Dermis blood vessel endothelial cell (primary cell): ENCODE measurements at regions not wholly inside any gene's neighbourhood (a gene's known extent, or its start where the extent isn't known, plus 50 kb on each side); places are given as distances from the start of the nearest gene placed in this dataset.
"Not testable (repeated sequence)": the region's sequence is repeated elsewhere in the genome, so short reads cannot be mapped to it uniquely, and the experiment has no call there.

Experiments used
- DNase-seq: peaks from one replicate; pipeline ENCODE4 v3.0.0; 2010

DNA sequence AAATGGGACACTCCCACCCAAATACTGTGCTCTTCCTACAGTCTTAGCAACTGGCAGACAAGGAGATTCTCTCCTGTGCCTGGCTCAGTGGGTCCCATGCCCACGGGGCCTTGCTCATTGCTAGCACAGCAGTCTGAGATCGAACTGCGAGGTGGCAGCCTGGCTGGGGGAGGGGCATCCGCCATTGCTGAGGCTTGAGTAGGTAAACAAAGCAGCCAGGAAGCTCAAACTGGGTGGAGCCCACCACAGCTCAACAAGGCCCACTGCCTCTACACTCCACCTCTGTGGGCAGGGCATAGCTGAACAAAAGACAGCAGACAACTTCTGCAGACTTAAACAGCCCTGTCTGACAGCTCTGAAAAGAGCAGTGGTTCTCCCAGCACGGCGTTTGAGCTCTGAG lies 174.8 kb downstream of the COL12A1 start:
- DNase-seq: not testable (repeated sequence)

DNA sequence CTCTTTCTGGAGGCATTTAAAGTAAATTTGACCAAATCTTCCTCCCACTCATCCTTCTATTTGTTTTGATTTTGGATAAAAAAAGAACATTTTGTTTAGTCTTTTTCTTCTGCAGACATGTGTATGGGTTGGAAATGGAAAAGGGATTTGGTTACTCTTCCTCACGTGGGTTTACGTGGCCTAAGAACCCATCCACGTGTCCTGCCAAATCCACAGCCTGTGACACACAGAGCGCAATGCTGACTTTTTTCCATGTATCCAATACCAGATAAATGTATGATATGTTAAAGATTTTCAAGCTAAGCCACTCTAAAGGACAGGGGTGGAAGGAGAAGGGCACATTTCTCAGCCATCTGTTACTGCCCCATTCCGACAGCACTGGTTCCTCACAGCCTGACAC lies 176.5 kb downstream of the COL12A1 start:
- DNase-seq: no peak

DNA sequence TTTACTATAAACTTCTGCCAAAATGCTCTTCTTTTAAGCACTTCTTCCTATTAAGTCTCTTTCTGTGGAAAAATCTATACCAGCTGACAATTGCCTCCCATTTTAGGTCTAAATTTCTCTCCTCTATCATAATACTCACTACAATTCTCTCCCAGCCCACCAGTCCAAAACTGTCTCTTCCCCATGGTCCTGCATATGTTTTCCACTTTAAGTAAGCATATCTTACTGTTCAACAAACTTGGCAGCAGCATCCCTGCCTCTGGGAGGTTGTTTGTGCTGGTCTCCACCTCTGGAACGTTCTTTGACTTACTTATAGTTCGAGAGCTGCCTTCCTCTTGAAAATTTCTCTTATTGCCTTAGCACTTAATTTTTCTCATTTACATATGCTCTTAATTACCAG lies 180.5 kb downstream of the COL12A1 start:
- no peak for DNase-seq

DNA sequence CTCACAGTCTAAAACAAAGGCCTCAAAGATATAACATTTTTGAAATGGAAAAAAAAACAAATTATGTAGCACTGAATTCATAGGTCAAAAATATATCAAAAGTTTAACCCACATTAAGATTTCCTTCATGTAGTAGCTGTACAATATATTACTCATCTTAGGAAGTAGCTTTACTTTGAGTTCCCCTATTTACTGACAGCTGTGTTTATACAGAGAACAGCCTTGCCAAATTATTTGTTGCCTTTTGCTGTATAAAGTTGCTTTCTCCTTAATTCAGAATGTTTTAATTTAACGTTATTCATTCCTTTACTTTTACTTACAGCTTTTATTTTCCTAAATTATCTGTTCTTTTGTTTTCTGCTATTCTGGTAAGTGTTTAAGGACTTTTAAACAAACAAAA lies 181.0 kb downstream of the COL12A1 start:
- peak; percentile 20 for DNase-seq

DNA sequence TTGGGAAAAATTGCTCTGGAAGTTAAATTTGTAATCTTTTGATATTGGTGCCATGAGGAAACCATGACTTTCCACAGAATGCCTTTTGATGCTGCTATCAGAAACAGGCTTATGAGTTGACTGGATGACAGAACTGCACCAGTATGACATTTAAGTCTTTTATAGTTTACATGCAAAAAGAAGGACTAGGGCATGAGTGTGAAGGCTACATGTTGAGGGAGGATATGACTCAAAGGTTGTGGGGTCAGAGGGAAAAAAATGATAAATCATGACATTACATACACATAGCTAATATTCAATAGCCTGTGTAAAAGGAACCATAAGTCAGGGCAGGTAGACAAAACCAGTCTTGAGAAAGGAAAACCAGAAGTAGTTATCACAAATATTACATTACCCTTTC lies 182.2 kb downstream of the COL12A1 start:
- DNase-seq: peak; percentile 5

DNA sequence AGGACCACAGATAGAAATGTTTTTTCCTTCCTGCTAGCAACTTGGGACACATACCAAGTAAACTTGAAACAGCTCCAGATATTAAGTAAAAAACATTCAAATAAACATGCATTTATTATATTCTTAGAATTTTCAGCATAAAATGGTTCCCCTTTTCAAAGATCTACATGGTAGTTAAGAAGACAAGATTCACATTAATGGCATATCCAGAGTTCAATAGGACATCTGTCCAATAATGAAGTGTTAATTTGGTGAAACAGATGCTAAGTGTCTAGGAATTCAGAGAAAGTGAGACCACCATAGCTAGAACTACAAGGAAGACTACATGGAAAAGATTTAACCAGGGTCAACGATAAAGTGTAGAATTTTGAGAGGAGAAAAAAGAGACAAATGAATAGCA lies 184.9 kb downstream of the COL12A1 start:
- no peak for DNase-seq

DNA sequence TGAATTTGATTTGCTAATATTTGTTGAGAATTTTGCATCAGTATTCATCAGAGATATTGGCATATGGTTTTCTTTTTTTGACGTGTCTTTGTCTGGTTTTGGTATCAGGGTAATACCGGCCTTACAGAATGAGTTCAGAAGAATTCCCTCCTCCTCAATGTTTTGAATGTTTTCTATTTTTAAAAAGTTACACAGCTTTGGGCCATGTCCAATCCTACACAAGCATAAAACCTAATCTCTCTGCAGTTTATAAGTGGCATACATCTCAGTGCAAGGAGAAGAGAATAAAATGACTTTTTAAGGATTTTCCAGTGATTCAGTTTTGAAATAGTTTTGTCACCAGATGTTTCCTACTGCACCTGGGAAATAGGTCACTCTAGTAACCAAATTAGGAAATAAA lies 185.5 kb downstream of the COL12A1 start:
- no peak for DNase-seq

DNA sequence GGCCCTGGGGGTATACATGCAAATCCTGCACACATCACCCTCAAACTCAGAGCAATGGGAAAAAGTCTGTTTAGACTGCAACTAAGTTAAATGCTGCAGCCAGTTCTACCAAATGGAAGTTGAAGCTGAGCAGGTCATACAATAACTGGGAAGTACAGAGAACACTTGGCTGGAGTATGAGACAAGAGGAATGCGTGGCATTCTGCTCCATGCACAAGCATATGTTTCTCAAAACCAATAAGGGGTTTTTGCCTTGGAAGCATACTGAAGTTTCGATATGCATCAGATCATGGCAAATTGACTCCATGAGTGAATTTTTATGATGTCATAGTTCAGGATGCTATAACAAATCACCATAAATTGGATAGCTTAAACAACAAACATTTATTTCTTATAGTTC lies 193.8 kb downstream of the COL12A1 start:
- DNase-seq: no peak

DNA sequence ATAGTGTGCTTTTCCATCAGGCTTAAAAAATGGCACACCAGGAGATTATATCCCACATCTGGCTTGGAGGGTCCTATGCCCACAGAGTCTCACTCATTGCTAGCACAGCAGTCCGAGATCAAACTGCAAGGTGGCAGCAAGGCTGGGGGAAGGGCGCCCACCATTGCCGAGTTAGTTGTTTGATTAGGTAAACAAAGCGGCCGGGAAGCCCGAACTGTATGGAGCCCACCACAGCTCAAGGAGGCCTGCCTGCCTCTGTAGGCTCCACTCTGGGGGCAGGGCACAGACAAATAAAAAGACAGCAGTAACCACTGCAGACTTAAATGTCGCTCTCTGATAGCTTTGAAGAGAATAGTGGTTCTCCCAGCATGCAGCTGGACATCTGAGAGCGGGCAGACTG lies 201.9 kb downstream of the COL12A1 start:
- DNase-seq: not testable (repeated sequence)

DNA sequence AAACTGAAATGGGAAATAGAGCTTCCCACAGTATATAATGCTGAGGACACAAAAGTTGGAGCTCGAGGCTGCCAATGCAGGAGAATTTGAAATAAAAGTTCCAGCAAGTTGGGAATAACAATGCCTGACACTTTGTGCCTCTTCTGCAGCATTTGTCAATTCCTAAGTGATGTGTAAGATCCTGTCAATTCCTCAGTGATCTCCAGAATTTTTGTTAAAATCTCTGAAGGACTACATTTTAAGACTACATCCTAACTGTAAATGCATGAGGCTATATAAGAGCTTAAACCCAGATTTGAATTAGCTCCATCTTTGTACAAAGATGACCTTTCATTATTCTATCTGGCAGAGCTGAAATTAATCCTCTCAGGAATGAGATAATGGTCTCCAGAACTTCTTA lies 208.2 kb downstream of the COL12A1 start:
- DNase-seq: no peak

DNA sequence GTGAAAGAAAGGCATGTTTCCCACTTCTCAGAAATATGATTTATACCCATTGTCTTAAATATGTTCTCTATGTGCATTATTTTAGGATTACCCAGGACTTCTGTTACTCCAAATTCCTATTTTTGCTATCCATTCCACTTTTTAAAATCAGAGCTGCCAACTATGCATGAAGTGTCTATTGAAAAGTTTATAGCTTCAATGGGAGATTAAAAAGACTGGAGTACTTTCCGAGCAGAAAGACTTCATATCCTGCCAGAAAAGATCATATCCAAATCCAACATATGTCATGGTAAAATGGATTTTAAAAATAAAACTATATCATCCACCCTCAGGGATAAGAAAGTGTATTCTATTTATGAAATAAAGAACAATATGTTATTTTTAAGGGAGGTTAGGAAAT lies 212.7 kb downstream of the COL12A1 start:
- DNase-seq: no peak

DNA sequence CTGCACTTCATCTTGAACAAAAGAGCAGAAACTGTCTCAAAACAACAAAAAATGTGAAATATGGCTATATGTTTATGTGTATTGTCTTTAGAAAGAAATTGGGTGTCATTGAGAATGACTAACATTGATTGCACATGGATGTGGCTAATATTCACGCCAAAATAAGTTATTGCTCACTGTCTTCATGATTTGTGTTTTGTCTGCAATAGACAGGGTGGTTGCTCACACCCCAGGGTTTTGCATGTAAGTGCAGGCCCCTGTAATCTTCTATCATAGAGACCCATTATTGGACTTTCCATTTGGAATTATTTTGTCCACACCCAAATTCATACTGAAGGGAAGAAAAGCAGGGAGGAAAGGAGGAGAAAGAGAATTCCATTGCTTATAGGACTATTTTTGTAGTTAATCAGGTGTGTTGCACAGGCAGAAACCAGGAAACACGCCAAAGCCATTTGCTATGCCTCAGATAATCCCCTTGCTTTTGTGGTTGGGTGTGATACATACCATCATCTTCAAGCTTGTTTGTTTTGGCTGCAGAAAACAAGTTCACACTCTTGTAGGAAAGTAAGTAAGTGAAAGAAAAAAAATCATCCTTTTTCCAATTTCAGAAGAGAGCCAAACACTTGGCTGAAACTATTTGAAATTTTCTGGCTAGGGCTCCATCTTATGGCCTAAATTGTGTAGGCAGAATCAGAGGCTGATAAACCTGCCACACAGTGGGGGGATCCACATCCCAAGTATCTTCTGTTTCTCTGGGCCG lies 214.1 kb downstream of the COL12A1 start:
- no peak for DNase-seq

DNA sequence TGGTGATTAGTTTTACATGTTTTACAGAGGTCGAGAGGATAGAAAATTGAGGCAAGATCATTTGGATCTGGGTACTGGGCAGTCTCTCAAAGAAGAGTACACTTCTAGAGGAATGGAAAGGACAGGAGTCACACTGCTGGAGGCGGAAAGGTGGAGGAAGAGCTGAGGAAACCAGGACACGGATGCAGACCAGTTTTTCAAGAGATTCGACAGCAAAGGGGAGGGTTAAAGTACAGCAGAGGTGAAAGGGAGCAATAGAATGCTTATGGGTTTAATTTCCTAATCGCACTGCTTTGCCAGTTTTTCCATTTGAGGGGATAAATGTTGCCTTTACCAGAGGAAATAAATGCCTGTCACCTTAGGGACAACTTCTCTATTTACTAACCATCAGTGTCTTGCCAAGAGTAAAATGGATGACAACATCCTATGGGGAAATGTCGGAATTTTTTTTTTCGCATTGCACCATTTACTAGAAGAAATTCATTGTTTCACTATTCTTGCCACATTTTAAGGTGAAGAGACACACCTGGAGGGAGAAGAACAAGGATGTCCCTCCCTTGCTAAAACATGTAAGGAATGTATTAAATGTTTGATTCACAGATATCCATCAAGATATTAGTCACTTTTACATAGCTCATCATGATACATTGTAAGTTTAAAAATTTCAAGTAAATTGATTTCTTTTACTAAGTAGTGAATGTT lies 226.6 kb downstream of the COL12A1 start:
- no peak for DNase-seq

DNA sequence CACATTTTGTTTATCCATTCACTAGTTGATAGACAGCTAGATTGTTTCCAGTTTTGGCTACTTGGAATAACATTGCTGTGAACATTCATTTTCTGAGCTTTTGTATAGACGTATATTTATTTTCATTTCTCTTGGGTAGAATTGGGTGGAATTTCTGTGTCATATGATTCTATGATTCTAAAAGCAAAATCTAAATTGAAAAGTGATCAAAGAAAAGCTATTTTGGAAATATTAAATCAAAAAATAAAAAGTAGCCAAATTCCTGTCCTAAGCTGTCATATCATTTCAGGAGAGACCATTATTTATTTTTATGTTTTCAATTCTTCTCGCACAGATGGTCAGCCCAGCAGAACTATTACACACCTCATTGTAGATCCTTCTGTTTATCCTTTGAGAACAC lies 229.2 kb downstream of the COL12A1 start:
- no peak for DNase-seq

DNA sequence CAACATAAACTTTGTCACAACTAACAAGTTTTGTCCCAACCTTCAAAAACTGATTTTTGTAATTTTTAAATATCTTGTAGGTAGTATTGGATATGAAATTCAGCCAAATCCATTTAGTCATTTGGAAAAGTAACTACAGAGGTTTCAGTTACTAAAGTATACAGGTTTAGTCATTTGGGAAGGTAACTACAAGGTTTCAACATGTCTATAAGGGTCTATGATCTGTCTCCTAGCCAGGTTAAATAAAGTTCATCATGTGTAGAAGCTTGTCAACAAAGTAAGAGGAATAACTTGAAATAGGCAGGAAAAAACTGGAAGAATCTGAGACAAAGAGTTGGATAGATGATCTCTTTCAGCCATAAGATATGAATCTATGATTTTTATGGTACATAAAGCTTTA lies 229.8 kb downstream of the COL12A1 start:
- DNase-seq: no peak

DNA sequence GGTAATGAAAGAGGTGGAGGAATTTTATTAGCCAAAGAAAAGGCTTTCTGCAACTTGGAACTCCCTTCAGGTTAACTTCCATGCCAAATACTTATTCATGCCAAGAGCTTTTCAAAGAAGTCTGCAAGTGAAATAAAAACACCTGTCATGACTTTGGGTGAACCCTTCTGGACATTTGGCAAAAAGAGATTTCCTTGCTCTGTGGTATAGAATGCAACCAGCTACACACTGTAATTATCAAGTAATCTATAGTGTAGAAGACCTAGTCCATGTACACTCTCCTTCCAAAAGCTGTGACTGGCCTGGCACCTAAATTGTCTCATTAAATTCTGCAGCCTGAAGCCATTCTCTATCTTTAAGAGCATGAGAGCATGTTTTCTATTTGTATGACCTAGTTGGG lies 232.3 kb downstream of the COL12A1 start:
- no peak for DNase-seq

DNA sequence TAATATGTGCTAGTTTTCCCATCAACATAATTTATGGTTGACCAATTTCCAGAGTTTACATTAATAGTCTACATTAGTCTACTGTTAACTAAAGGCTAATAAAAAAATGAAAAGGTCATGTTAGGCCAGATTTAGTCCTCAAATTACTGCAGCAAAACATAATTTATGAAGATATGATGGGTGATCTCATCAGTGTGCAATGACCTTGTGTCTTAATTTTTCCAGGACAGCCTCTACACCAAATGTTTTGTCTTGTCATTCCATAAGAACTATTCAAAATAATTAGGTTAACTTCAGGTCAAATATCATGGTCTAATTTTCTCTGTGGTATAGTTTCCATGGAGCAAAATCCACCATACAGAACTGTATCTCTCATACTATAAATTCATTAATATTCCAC lies 234.2 kb downstream of the COL12A1 start:
- no peak for DNase-seq

DNA sequence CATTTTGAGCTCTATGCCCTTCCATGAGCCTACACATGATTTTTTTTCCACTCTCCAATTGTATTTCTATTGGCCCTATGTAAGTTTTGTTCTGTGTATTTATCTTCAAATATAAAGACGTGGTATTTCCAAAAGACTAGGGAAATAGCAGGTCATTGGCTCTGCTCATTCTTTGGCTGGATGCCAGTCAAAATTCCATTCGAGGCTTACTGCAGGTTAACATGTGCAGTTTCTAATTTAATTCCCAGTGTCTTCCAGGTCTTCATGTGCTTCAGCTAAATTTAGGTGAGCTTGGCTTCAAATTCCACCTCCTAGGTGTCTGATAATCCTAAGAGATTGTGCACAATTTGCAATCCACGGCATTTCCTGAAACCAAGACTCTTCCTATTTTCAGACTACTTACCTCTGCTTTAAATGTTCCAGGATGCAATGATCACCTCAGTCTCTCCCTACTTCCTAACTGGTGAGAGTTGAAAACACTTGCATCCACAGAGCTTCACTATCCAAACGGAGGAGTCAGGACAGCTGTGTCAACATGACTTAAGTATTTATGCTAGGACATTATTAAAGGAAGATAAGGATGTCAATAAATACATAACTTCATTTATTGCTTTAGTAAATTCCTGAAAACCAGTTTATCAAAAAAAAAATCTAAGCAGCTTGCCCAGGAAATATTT lies 236.1 kb downstream of the COL12A1 start:
- peak; percentile 21 for DNase-seq

DNA sequence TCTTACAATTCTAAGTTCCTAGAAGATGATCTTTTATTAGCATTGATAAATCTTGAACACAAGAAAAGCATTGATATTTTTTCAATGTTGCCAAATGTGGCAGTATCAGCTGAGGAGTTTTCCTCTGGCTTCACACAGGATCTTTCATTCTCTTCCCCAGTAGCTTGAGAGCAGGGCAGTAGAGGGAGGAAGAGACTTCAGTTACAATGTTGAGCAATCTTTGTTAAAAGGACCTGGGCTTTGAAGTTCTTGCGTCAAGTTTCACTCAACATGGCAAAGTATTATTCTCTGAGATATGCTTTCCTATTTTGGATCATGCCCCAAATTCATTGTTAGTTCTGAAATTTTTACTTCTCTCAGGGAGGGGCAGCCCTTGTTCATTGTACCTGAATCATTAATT lies 238.0 kb downstream of the COL12A1 start:
- no peak for DNase-seq

DNA sequence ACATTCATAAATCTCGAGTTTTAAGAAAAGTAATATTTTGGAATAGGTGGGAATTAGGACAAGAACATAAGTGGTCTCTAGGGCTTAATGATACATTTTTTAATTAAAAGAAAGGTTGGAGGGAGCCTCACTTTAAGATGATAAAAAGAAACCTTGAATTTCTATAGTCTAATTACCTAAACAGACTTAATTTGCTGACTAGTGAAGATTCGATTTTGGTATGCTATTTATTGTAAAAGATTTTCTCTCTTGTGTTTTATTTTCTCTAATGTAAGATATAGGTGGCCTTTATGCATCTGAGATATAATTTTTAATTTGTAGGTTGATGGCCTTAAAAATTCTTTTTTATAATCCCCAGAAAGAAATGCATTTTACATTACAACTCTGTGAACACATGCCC lies 239.1 kb downstream of the COL12A1 start:
- DNase-seq: no peak

DNA sequence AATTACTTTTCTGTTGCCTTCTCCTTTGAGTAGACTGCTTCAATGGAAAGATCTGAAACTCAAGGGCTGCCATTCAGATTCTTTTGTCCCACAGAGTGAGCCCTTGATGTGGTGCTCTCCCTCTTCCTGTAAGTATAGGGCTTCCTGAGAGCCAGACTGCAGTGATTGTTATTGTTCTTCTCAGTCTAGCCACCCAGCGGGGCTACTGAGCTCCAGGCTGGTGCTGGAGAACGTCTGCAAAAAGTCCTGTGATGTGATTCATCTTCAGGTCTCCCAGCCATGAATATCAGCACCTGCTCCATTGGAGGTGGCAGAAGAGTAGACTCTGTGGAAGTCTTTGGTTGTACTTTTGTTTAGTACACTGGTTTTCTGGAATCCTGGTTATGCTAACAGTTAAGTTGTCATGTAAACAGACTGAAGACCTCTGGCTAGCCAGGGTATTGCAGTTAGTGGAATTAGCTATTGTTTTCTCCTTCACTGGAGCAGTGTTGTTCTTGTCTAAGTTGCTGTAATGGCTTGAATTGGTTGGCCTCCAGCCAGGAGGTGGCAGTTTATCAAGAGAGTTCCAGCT lies 240.9 kb downstream of the COL12A1 start:
- peak; percentile 21 for DNase-seq

DNA sequence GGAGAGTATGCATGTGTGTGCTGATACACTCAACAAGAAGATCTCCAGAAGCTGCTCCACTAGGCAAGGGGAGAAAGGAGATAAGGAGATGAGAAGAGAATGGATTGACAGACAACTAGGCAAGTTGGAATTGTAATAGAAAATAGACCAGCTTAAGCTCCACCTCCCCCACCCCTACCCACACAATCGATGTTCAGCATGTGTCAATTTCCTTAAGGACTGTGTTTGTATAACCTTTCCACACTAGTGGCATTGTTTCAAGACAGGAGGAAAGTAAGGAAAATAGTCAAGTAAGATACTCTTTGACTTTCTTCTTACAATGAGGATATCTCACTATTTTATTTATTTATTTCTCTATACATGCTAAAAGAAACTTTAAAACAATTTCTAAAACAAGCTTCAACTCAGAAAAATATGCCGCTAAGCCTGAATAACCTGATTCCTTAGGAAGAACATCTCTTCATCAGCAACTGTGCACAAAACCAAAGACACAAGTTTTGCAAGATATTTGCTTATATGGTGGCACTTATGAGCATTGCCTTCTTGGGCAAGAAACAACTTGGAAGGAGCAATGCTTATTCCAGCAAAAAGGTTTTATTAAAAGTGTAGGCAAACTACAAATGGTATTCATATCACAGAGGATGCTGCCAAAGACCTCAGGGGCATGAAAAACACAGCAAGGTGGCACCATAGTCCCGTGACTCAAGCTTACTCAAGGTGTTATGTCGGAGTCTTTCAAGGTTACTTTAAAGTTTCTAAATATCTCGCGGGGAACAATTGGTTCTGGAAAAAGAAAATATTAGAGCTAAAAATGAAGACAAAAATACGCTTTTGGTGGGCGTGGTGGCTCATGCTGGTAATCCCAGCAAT lies 249.1 kb downstream of the COL12A1 start:
- DNase-seq: peak; percentile 59

DNA sequence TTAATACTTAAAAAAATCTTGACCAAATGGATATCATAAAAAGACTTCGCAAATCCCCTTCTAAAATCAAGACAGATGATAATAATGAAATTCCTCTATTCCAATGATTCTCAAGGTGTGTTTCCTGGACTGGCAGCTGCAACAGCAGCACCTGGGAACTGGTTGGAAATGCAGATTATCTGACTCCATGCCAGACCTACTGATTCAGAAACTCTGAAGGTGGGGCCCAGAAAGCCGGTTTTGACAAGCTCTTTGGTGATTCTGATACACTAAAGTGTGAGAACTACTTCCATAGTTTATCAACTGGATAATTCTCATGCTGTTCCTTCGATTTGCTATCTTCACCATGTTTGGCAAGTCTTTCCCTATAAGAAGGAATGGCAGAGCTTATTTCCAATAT lies 252.1 kb downstream of the COL12A1 start:
- DNase-seq: no peak
